ENCODE measurements at regions not wholly inside any gene's neighbourhood (a gene's known extent, or its start where the extent isn't known, plus 50 kb on each side); places are given as distances from the start of the nearest gene placed in this dataset.

GRCh38 chr18:51897884-51898283, 442.1 kb upstream of the DCC start:
- DNase-seq (ENCODE audit: low read depth in 4 of 4, low spot score in 1 of 4), result no peak

DNA sequence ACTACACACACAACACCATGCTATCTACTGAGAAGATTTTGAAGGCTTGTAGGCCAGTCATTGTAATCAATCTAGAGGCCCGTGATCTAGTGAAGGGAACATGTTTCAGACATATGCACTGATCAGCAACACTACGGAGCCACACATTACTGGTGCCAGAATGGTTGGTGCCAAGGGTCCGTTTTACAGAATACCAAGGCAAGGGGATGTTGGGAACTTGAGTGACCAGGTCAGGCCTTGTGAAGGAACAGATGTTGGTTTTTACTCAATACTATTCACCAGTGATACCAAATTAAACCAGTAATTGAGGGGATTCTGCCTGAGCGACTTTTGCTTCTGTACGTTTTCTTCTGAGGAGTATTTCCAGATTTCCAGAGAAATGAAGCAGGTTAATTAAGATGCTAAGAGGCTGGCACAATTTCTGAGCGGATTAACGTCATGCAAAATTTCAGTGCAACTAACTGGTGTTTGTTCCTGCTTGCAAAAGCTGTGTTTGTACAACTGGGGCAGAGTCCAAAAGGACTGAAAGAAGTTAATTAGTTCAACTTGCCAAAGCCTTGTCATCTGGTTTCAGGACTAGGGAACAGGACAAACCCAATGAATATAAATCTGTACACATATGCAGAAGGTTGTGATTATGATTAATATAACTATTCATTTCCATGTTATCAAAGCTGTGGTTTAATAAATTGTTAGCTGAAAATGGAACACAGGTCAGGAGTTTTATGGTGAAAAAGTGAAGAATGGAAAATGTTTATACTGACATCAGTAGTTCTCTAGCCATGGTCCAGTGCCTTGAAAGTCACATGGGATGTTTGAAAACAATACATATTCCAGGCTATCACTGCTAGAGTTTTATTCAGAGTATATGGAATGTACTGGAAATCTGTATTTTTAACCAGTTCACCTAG, 432.1 kb upstream of the DCC start:
- DNase-seq (ENCODE audit: low read depth in 4 of 4, low spot score in 1 of 4), result no peak

DNA sequence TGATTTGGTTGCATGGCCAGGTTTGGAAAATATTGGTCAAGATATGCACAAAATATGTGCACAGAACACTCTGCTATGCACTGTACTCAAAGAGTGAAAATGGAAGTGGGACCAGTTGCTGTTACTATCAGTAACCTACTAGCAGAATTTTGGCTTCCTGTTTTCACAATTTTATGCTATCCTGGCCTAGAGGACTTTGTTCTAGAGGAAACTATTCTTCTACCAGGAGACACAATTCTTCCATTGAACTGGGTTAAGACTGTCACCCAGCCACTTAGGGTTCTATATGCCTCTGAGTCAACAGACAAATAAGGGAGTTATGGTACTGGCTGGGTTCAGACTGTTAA, 431.4 kb upstream of the DCC start:
- DNase-seq (ENCODE audit: low read depth in 4 of 4, low spot score in 1 of 4), result no peak

- no peak for DNase-seq (ENCODE audit: low read depth in 4 of 4, low spot score in 1 of 4)
Measured at GRCh38 chr18:51911584-51911983, 428.4 kb upstream of the DCC start.

- no peak for DNase-seq (ENCODE audit: low read depth in 4 of 4, low spot score in 1 of 4)
Measured at GRCh38 chr18:51912381-51912780, 427.6 kb upstream of the DCC start.

DNA sequence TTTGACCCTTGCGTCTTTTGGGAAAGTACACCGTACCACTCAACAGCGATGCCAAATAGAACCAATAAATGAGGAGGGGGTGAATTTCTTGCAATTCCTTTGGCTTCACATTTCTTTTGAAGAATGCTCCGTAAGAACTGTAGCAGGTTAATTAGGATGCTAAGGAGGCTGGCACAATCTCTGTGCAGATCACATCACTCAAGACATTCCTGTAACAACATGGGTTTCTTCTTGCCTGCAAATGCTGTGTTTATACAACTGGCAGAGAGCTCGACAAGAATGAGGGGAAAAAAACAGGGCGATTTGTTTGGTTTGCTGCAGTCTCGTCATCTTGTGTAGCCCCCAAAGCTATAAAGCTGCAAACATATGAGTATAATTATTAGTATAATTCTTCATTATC, 424.8 kb upstream of the DCC start:
- no peak for DNase-seq (ENCODE audit: low read depth in 4 of 4, low spot score in 1 of 4)

- no peak for DNase-seq (ENCODE audit: low read depth in 4 of 4, low spot score in 1 of 4)
Measured at GRCh38 chr18:51921862-51922261, 418.1 kb upstream of the DCC start.

- no peak for DNase-seq (ENCODE audit: low read depth in 4 of 4, low spot score in 1 of 4)
Measured at GRCh38 chr18:51933903-51934302, 406.1 kb upstream of the DCC start.

GRCh38 chr18:51936115-51936514, 403.9 kb upstream of the DCC start:
- no peak for DNase-seq (ENCODE audit: low read depth in 4 of 4, low spot score in 1 of 4)

- no peak for DNase-seq (ENCODE audit: low read depth in 4 of 4, low spot score in 1 of 4)
Measured at GRCh38 chr18:51941999-51942398, 398.0 kb upstream of the DCC start.

DNA sequence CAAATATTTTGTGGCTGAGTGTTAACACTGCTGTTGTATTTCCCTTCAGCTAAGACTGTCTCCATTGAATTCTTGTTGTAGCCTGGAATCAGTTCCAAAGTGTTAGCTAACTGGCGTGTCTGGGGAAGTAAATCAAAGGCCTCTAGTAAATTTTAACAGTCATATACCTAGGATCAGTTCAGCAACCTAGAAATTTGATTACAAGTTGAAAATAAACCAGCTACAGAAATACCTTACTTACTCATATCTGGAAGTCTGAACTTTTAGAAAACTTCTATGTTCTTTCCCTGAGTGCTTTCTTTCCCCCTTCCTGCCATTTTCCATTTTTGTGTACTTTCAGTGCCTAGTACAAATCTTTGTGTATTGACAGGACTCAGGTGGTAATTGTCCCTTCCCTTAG, 396.7 kb upstream of the DCC start:
- DNase-seq (ENCODE audit: low read depth in 4 of 4, low spot score in 1 of 4), result no peak

GRCh38 chr18:51946946-51947345, 393.1 kb upstream of the DCC start:
- no peak for DNase-seq (ENCODE audit: low read depth in 4 of 4, low spot score in 1 of 4)

GRCh38 chr18:51952844-51953243, 387.2 kb upstream of the DCC start:
- DNase-seq (ENCODE audit: low read depth in 4 of 4, low spot score in 1 of 4), result no peak

- no peak for DNase-seq (ENCODE audit: low read depth in 4 of 4, low spot score in 1 of 4)
Measured at GRCh38 chr18:51953521-51953920, 386.5 kb upstream of the DCC start.

DNA sequence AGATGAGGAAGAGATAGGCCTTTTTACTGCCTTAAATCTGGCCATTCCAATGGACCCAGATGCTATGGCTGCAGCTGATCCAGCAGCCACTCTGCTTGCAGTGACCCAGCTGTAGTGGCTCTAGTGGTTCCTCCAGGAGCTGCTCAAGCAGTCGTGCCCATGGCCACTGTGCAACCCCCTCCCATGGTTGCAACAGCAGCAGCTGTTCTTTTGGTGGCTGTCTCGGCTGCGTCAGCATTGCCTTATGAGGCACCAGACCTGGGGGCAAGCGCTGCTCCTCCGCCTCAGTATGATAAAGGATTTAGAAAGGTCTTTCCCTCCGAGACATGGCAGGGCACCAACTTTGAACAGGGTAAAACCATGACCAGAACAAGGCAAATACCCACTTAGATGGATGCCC, 384.9 kb upstream of the DCC start:
- DNase-seq (ENCODE audit: low read depth in 4 of 4, low spot score in 1 of 4), result no peak

- no peak for DNase-seq (ENCODE audit: low read depth in 4 of 4, low spot score in 1 of 4)
Measured at GRCh38 chr18:51957001-51957400, 383.0 kb upstream of the DCC start.

DNA sequence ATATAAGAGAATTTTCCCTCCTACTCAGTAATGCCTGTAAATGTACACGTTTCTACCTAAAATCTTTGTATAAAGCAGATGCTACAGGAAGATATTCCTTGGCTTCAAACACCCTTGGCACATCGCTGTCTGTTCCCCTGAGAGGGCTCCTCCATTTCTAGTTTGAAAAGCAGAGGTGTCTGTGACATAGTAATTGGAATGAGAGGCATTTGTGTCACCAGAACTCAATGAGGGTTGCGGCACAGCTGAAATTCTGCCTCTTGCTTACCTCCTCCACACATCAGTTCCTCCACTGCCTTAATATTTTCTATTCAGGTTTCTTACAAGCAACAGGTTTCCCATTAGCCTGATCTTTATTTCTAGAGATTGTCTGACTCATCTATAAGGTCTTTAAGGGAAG, 359.9 kb upstream of the DCC start:
- DNase-seq (ENCODE audit: low read depth in 4 of 4, low spot score in 1 of 4), result no peak

DNA sequence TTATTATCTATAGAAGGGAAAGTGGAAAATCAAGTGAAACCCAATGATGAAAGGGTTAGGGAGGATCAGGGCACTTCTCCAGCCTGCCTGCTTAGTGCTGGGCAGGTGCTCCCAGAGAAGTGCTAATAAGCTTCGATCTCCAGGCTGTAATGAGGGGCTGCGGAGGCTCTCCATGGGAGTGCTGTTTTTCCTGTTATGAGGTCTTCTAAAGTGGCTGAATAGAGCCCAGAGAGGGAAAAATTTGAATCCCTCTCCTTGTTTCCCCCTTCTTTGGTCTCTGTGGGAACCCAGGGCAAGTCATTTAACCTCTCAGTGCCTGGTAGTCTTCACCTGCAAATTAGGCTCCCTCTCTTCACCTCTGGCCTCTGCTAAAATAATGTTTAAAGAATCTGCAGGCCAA, 351.7 kb upstream of the DCC start:
- no peak for DNase-seq (ENCODE audit: low read depth in 4 of 4, low spot score in 1 of 4)

- DNase-seq (ENCODE audit: low read depth in 4 of 4, low spot score in 1 of 4), result no peak
Measured at GRCh38 chr18:51997129-51997528, 342.9 kb upstream of the DCC start.

DNA sequence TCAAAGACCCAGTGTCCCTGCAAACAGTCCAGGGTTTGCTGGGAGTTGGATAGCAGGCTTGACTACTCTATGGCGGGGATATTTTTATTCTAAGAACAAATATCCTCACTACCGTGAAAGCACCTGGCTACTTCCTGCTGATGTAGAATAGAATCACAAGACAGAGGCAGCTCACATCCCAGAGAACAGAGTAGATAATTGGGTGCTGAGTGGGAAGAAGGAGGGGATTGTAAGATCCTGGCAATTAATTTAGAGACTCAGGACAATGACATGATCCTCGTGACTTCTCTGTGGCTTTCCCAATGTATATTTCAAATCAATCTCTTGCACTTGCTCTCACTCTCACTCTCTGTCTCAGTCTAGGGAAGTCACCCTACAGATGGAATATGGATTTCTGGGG, 341.9 kb upstream of the DCC start:
- no peak for DNase-seq (ENCODE audit: low read depth in 4 of 4, low spot score in 1 of 4)

DNA sequence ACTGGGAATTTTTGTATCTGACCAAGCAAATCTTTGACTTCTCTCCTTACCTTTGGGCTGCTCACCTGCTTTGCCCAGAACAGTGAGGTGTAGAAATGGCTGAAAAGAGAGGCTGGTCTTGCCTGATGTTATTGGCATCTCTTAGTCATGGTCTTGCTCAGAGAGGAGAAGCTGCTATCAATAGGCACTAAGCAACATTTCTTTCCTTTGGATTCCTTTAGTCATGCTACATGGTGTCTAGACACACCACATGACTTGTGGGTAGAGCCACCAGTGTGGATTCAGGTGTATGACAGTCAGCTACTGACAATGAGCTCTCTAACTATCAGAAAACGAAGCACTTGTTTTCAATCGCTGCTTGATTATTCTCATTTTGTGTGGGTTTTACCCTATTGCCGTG, 341.3 kb upstream of the DCC start:
- no peak for DNase-seq (ENCODE audit: low read depth in 4 of 4, low spot score in 1 of 4)

GRCh38 chr18:51999351-51999750, 340.6 kb upstream of the DCC start:
- DNase-seq (ENCODE audit: low read depth in 4 of 4, low spot score in 1 of 4), result no peak

DNA sequence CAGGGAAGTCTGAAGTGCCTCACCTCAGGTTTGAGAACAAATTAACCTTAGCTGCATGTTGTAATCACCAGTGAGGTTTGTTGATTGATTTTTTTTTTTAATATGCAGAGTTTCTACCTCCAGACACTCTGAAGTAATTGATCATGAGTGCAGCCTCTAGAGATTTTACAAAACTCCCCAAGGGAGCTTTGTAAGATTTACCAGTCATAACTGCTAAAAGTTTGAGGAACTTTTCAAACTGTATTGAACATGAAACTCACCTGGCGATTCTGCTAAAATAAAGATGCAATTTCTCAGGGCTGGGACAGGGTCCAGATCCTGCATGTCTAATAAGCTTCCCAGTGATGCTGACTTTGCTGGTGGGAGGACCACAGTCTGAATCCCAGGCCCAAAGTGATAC, 339.6 kb upstream of the DCC start:
- DNase-seq (ENCODE audit: low read depth in 4 of 4, low spot score in 1 of 4), result no peak

Data from stimulated activated CD4-positive, alpha-beta T cell treated with anti-CD3 and anti-CD28 coated beads, Interleukin-1b, Interleukin-23, amount 100 ng/mL, for 24 hours (primary cell).